HG03575 (cell line): ENCODE measurements at regions not wholly inside any gene's neighbourhood (a gene's known extent, or its start where the extent isn't known, plus 50 kb on each side); places are given as distances from the start of the nearest gene placed in this dataset.

Experiments
- ATAC-seq: cut with Tn5 transposase; IDR thresholded peaks from one replicate; pipeline ENCODE4 v1.9.1; 2021; ENCODE audit not compliant: unreplicated experiment, insufficient number of reproducible peaks, low FRiP score; ENCODE audit errors: extremely low read depth

DNA sequence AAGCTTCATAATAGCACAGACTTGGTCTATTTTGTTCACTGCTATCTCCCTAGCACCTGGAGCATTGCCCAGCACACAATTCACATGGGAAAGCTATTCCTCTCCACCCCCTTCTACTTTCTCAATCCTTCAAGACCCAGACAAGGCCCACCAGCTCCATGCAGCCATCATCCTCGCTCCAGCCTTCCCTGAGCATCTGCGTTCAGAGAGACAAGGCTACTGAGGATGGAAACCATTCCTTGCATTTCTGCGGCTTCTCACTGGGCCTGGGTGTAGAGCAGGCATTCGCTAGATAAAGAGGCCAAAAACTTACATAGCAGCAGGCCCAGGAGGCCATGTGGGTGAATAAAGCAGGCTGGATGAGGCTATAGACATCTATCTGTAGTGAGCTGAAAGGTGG is 530.8 kb downstream of the BUD13 start:
- no peak for ATAC-seq

DNA sequence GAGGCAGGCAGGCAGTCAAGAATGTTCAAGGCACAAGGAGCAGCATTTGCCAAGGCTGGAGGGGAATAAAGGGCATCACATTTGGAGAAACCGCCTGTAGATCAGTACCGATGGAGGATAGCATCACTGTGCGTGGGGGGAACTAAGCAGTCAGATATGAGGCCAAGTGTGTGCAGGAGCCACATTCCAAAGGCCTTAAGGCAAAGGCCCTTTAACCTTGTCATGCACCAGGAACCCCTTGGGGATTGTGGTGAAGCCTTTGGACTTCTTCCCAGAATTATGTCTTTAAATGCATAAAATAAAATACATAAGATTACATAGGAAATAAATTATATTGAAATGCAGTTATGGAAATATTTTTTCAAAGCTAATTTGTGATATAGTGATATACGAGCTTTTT is 532.1 kb downstream of the BUD13 start:
- no peak for ATAC-seq

DNA sequence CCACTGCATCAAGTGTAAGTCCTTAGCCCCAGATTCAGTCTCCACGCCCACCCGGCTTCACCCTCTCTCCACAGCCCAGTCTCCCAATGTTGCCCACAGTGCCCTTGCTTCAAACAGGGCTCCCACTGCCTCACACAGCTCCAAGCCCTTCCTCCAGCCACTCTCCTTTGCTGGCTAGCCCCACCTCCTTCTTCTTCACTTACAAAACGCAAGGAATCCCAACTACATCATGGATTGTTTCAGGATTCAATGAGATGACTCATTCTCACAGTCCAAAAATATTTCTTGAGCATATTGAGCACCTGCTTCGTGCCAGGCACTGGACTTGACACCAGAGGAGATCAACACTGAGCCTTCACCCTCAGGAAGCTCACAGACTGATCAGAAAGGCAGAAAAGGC is 533.5 kb downstream of the BUD13 start:
- ATAC-seq, result no peak

- ATAC-seq, result no peak
Observed at GRCh38 chr11:116234989-116235568, 537.7 kb downstream of the BUD13 start.

DNA sequence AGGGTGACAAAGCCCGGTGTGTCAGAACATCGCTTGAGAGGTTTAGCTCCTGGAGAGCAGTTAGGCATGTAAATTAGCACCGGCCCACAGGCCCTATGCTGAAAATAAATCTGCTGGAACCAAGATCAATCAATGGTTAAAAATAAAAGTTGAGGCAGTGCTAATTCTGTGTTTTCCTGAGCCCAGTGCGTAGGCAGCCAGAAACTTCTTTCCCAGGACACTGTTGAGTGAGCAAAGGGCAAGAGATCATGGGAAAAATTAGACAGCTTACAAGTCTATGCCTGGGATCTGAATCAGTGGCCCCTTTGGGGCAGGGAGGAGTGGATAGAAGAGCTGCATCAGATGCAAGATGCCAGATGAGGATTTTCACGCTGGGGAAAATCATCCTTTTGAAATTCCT is 539.2 kb downstream of the BUD13 start:
- ATAC-seq, result no peak

- ATAC-seq, result no peak
Observed at GRCh38 chr11:116232364-116232828, 540.4 kb downstream of the BUD13 start.

- ATAC-seq, result no peak
Observed at GRCh38 chr11:116231543-116231942, 541.2 kb downstream of the BUD13 start.

- no peak for ATAC-seq
Observed at GRCh38 chr11:116230438-116230837, 542.3 kb downstream of the BUD13 start.

DNA sequence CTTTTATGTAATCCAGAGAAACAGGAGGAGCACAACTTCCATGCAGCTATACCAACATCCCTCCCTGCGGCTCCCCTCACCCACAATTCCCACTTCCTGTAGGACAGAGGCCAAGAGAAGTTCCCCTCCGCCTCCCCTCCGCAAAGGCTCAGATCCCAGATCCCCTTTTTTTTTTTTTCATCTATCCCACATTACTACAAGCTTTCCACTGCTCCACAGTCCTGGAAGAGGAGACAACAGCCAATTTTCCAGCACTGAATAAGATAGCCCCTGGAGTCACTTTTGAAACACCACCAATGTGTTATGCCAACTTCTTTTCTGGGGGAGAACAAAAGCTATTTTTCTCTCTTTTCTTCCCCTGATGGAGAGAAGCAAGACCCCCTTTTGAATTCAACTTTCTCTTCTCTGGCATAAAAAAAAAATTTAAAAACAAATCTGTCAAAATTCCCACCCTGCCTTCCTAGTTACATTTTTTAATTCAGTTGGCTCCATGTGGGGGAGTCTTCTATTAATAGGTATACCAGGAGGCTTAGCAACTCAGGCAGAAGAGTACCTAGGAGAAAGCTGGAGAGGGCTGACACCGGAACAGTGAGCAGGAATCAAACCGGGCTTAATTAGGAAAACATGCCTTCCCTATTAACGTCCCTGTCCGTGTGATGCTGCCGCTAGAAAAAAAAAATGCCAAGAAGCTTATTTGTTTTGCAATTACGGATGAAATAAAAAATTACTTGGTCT is 543.4 kb downstream of the BUD13 start:
- no peak for ATAC-seq

DNA sequence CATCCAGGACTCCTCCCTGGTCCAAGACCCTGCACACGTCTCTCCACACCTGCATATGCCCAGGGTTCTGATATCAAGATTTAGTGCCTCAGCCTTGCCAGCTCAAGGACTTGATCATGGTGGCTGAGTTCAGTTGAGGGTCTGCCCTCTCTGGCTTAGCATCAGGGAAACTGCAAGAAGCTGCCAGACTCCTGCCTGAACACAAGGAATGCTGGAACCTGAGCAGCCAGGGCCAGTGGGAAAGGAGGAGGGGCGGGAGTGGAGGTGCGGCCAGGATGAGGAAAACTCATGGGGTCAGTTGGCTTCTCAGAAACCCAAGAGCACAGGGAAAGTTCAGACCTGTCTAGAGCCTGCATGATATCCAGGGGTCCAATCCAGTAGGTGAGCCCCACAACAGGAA is 546.1 kb downstream of the BUD13 start:
- no peak for ATAC-seq

GRCh38 chr11:116225784-116226585 is 546.8 kb downstream of the BUD13 start:
- no peak for ATAC-seq

DNA sequence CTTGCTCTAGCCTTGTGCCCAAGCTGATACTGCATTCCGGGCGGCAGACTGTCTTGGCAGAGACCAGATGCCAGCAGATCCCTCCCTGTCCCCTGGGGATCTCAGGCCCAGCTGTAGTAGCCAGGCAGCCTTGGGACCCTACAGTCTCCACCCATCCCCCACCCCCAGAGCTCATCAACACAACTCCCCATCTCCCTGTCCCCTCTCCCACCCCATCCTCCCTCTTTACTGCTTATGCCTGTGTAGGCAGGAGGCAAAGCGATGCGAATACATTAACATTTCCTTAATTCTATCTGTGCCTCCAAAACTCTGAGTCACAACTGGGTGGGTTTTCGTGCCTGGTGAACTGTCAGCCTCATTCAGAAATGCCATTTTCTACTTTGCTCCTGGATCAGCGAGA is 547.6 kb downstream of the BUD13 start:
- no peak for ATAC-seq

GRCh38 chr11:116224889-116225200 is 547.9 kb downstream of the BUD13 start:
- no peak for ATAC-seq

GRCh38 chr11:116224154-116224888 is 548.5 kb downstream of the BUD13 start:
- no peak for ATAC-seq

GRCh38 chr11:116221351-116221750 is 551.4 kb downstream of the BUD13 start:
- ATAC-seq, result no peak

GRCh38 chr11:116219171-116219635 is 553.6 kb downstream of the BUD13 start:
- ATAC-seq, result no peak

- ATAC-seq, result no peak
Observed at GRCh38 chr11:116217441-116217840, 555.3 kb downstream of the BUD13 start.

DNA sequence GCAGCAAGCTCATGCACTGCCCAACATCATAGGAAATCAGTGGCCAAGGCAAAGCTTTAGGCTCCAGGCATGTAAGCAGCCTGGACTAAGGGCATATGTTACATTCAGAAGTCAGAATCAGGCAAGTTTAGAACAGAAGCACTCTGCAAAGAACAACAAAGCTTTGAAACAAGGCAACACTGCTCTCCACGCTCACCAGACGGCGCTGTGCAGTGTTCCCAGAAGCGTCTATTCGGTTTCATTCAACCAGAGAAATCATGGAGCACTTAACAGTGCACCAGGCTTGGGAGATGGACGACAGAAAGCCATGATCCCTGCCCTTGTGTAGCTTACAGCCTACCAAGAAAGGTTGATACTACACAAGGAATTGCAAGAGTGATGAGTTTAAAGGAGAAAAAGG is 555.8 kb downstream of the BUD13 start:
- no peak for ATAC-seq

DNA sequence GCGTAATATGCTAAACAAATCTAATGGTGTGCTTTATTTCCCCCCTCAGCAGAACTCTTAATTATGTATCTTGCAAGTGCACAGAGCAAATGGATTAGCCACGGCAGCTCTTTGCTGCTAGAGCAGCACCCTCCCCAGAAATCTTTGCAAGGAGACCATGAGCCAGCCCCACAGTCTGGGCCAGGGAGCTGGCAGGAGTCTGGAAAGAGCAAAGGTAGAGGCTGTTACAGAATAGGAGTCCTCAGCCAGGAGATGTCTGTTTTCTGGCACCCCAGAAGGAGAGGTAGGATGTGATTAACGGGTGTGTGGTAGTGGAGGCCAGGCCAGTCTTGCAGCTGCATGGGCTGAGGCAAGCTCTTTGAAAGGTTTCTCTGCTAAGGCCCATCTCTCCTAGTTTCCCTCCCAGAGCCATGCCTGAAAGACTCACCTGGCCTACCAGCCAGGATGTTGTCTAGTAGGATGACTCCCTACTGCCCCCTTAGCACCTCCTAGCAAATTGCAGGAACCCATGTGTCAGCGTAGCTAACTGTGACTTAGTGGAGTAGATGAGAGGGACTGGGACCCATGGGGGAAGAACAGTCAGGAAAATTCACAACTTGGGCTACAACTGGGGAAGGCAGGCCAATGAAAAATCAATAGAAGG is 557.2 kb downstream of the BUD13 start:
- ATAC-seq, result no peak
